GM12872 (cell line): ENCODE measurements at regions not wholly inside any gene's neighbourhood (a gene's known extent, or its start where the extent isn't known, plus 50 kb on each side); places are given as distances from the start of the nearest gene placed in this dataset.

Experiments
- CTCF ChIP-seq: IDR thresholded peaks from 3 replicates; pipeline ENCODE4 v1.5.1; 2011; ENCODE audit warnings: low read depth, mild to moderate bottlenecking, low read length, moderate library complexity; ENCODE audit not compliant: insufficient read depth

- no peak for TF ChIP-seq CTCF
Measured at GRCh38 chr2:16012626-16013358, 72.4 kb downstream of the MYCN start.

- no peak for TF ChIP-seq CTCF
Measured at GRCh38 chr2:16012029-16012596, 71.8 kb downstream of the MYCN start.

GRCh38 chr2:16011621-16011960 lies 71.2 kb downstream of the MYCN start:
- TF ChIP-seq CTCF, result no peak

- TF ChIP-seq CTCF, result no peak
Measured at GRCh38 chr2:16010951-16011620, 70.7 kb downstream of the MYCN start.

- TF ChIP-seq CTCF, result no peak
Measured at GRCh38 chr2:16010011-16010410, 69.7 kb downstream of the MYCN start.

- no peak for TF ChIP-seq CTCF
Measured at GRCh38 chr2:16009560-16009959, 69.2 kb downstream of the MYCN start.

GRCh38 chr2:16008856-16009255 lies 68.5 kb downstream of the MYCN start:
- TF ChIP-seq CTCF, result no peak
